ENCODE measurements at regions not wholly inside any gene's neighbourhood (a gene's known extent, or its start where the extent isn't known, plus 50 kb on each side); places are given as distances from the start of the nearest gene placed in this dataset.

DNA sequence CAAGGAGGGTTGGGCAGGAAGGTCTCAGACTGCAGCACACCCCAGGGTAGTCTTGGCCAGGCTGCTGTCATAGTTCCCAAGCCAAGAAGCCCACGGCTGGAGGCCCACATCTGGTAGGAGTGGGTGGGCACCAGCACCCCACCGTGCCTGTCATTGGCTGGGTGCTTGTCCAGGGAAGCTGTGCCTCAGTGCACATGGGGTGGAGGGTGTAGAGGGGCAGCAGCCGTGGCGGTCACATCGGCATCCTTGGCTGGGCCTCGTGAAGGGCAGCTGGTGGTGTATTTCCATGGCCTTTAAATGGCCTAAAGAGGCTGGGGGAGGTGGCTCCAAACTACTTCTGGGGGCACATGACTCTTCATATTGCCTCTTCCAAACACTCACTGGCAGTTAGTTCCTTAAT, 119.6 kb upstream of the USP24 start:
- DNase-seq (ENCODE audit: low spot score), result no peak
- intact Hi-C loops (cut with DNase I), result loop anchor here (5.0 kb wide), 1 partner anchor 47 kb away; no protein-coding TSS in a partner anchor

- intact Hi-C loops (cut with DNase I), result no loop called here
- DNase-seq (ENCODE audit: low spot score), result no peak
Measured at GRCh38 chr1:55334160-55334559, 119.0 kb upstream of the USP24 start.

- intact Hi-C loops (cut with DNase I), result no loop called here
- DNase-seq (ENCODE audit: low spot score), result no peak
Measured at GRCh38 chr1:55333461-55333860, 118.3 kb upstream of the USP24 start.

- intact Hi-C loops (cut with DNase I), result no loop called here
- no peak for DNase-seq (ENCODE audit: low spot score)
Measured at GRCh38 chr1:55331351-55331750, 116.2 kb upstream of the USP24 start.

GRCh38 chr1:55329808-55330432, 114.8 kb upstream of the USP24 start:
- intact Hi-C loops (cut with DNase I), result no loop called here
- no peak for DNase-seq (ENCODE audit: low spot score)

- intact Hi-C loops (cut with DNase I), result no loop called here
- DNase-seq (ENCODE audit: low spot score), result no peak
Measured at GRCh38 chr1:55329091-55329490, 113.9 kb upstream of the USP24 start.

DNA sequence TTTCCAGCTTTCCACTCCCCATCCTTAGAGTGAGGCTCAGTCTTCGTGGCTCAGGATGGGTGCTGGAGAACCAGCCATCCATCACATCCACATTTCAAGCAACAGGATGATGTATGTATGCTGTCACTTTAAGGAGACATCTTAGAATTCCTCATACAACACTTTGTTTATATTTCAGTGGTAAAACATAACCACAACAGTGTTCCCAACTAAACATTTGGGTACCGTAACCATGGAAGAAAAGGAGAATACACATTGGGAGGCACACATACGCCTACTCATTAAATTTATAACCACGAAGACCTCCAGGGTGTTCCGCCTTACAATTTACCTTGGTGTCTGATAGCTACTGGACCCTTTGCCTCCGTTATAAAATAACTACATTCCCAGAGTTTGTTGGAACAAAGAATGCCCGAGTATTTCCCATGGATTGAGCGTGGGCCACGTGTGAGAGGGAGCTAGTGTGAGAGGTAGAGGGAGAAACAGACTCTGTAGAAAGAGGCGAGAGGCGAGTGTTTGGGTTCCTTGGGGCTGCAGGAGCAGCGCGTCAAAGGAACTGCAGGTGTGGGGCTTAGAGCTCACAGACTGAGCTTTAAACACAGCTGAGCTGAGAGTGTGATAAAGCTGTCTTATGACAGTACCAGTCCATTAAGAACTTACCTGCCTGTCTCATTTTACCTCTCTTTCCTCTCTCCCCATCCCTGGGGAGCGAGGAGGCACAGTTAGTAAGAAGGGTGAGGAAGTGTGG, 111.5 kb upstream of the USP24 start:
- DNase-seq (ENCODE audit: low spot score), result no peak
- intact Hi-C loops (cut with DNase I), result no loop called here

GRCh38 chr1:55323760-55324159, 108.6 kb upstream of the USP24 start:
- no peak for DNase-seq (ENCODE audit: low spot score)
- intact Hi-C loops (cut with DNase I), result no loop called here

DNA sequence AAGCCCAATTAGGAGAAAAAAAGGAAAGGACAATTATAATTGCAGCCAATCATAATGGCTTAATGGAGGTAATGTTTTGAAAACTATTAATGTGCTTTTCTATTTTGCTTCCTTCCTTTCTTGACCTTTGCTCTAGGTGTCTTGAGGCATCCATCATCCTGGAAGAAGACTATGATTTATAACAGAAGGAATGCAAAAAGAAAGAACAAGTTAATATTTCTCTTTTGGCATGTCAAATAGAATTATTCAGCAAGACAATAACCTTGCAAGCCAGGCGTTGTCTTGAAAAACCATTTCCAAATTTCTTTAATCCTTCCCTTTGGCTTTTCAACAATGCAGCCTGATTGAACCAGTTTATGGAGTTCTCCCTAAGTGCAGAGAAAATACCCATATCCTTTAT, 107.7 kb upstream of the USP24 start:
- intact Hi-C loops (cut with DNase I), result no loop called here
- no peak for DNase-seq (ENCODE audit: low spot score)

DNA sequence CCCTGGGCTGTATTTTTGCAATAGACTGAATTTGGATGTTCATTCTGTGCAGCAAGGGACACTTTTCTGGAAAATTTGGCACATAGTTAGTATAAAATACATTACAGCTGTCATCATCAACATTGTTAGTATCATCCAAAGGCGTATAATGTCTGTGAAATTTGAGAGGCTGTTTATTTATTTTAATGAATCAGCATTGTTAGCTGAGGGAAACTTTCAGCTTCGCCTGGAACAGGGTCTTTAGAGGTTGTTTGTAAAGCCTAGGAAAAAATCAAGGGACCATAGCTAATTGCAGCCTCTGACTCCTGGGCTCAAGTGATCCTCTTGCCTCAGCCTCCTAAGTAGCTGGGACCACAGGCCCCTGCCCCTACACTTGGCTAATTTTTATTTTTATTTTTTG, 106.8 kb upstream of the USP24 start:
- no peak for DNase-seq (ENCODE audit: low spot score)
- intact Hi-C loops (cut with DNase I), result no loop called here

- no peak for DNase-seq (ENCODE audit: low spot score)
- intact Hi-C loops (cut with DNase I), result no loop called here
Measured at GRCh38 chr1:55320891-55321290, 105.7 kb upstream of the USP24 start.

GRCh38 chr1:55318116-55318817, 103.1 kb upstream of the USP24 start:
- intact Hi-C loops (cut with DNase I), result no loop called here
- no peak for DNase-seq (ENCODE audit: low spot score)

GRCh38 chr1:55317673-55318072, 102.5 kb upstream of the USP24 start:
- intact Hi-C loops (cut with DNase I), result no loop called here
- no peak for DNase-seq (ENCODE audit: low spot score)

GRCh38 chr1:55316947-55317662, 101.9 kb upstream of the USP24 start:
- DNase-seq (ENCODE audit: low spot score), result no peak
- intact Hi-C loops (cut with DNase I), result no loop called here

- DNase-seq (ENCODE audit: low spot score), result no peak
- intact Hi-C loops (cut with DNase I), result no loop called here
Measured at GRCh38 chr1:55316502-55316901, 101.3 kb upstream of the USP24 start.

DNA sequence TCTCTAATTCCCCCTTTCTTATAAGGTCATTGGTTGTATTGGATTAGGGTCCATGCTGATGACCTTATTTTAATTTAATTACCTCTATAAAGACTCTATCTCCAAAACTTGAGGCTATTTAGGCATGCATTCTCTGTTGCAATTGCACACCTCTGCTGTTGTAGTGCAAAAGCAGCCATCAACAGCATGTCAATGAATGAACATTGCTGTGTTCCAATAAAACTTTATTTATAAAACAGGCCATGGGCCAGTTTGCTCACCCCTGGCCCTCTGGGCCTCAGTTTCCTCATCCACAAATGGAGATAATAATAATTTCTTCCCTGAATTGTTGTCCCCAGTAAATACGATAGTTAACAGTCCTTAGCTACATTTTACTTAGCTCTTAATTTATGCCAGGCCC, 100.4 kb upstream of the USP24 start:
- DNase-seq (ENCODE audit: low spot score), result no peak
- intact Hi-C loops (cut with DNase I), result no loop called here

GRCh38 chr1:55314740-55315139, 99.6 kb upstream of the USP24 start:
- DNase-seq (ENCODE audit: low spot score), result no peak
- intact Hi-C loops (cut with DNase I), result no loop called here

GRCh38 chr1:55313903-55314302, 98.7 kb upstream of the USP24 start:
- DNase-seq (ENCODE audit: low spot score), result no peak
- intact Hi-C loops (cut with DNase I), result no loop called here

DNA sequence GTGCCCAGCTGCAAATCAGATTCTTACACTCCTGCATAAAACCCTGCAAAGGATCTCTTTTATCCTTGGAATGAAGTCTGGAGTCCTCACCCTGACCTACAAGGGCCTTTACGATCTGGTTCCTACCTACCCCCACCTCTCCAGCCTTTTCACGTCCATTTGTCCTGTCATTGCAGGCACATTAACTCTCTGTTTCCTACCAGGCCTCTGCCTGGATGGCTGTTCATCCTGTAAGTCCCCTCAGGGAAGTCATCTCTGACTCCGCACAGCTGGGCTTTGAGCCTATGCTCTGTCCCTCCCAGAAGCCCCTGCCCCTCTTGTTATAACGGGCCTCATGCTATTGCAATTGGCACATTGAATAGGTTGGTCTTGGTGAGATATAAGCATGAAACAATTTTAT, 96.8 kb upstream of the USP24 start:
- DNase-seq (ENCODE audit: low spot score), result no peak
- intact Hi-C loops (cut with DNase I), result no loop called here

- intact Hi-C loops (cut with DNase I), result no loop called here
- no peak for DNase-seq (ENCODE audit: low spot score)
Measured at GRCh38 chr1:55311057-55311641, 96.0 kb upstream of the USP24 start.

Measured in cardiac septum (tissue), 1 donor.